Effector memory CD8-positive, alpha-beta T cell (primary cell): ENCODE measurements at regions not wholly inside any gene's neighbourhood (a gene's known extent, or its start where the extent isn't known, plus 50 kb on each side); places are given as distances from the start of the nearest gene placed in this dataset.

Experiments used
- ATAC-seq: fragments of 150-1000 bp; cut with Tn5 transposase; replicated peaks from 2 replicates; pipeline ENCODE4 v1.10.0; 2021; ENCODE audit warnings: mild to moderate bottlenecking, moderate library complexity
- DNase-seq, 3 experiments: peaks; one replicate each; pipeline ENCODE4 v3.0.0; 2021
- H3K27ac Mint-ChIP-seq, 2 donors: one replicate each; pipeline ENCODE4 v1.8.0; 2022; ENCODE audit warnings: mild to moderate bottlenecking in 2 of 2, mixed read lengths in 2 of 2, moderate library complexity in 2 of 2
- H3K27me3 Mint-ChIP-seq, 2 donors: one replicate each; pipeline ENCODE4 v1.8.0; 2022; ENCODE audit warnings: mixed read lengths in 2 of 2
- H3K36me3 Mint-ChIP-seq: one replicate; pipeline ENCODE4 v1.8.0; 2022; ENCODE audit warnings: mild to moderate bottlenecking, moderate library complexity, mixed read lengths; ENCODE audit not compliant: insufficient read depth
- H3K4me1 Mint-ChIP-seq, 2 donors: one replicate each; pipeline ENCODE4 v1.8.0; 2022; ENCODE audit warnings: low read depth in 2 of 2, mixed read lengths in 2 of 2
- H3K4me3 Mint-ChIP-seq, 2 donors: one replicate each; pipeline ENCODE4 v1.8.0; 2022; ENCODE audit warnings: mild to moderate bottlenecking in 2 of 2, mixed read lengths in 2 of 2, moderate library complexity in 2 of 2
- H3K9me3 Mint-ChIP-seq, 2 donors: one replicate each; pipeline ENCODE4 v1.8.0; 2022; ENCODE audit warnings: mixed read lengths in 2 of 2

- Mint-ChIP-seq H3K27ac (no peak overlapping the region), H3K9me3 (peaks cover 13 to 32% of the 10 kb centered on the region in 2 donors), H3K27me3 (no peaks in the 10 kb centered on the region), H3K4me3 (no peak overlapping the region), H3K36me3 (no peaks in the 10 kb centered on the region), H3K4me1 (no peaks in the 10 kb centered on the region)
- DNase-seq = no peak
- ATAC-seq = no peak
These were observed 142.2 kb upstream of the CDH6 start for GRCh38 chr5:31051316-31051715.

- H3K27ac Mint-ChIP-seq = no peak overlapping the region
- no peaks in the 10 kb centered on the region for H3K36me3 Mint-ChIP-seq
- H3K9me3 Mint-ChIP-seq = peaks cover 10 to 23% of the 10 kb centered on the region in 2 donors
- H3K27me3 Mint-ChIP-seq = no peaks in the 10 kb centered on the region
- no peak for ATAC-seq
- DNase-seq = no peak
- H3K4me3 Mint-ChIP-seq = no peak overlapping the region
- no peaks in the 10 kb centered on the region for H3K4me1 Mint-ChIP-seq
These were observed 143.4 kb upstream of the CDH6 start for GRCh38 chr5:31049936-31050704.

- no peaks in the 10 kb centered on the region for H3K27me3 Mint-ChIP-seq
- H3K9me3 Mint-ChIP-seq = peaks cover 9 to 25% of the 10 kb centered on the region in 2 donors
- no peaks in the 10 kb centered on the region for H3K4me1 Mint-ChIP-seq
- H3K27ac Mint-ChIP-seq = no peak overlapping the region
- H3K4me3 Mint-ChIP-seq = no peak overlapping the region
- no peak for ATAC-seq
- no peak for DNase-seq
- H3K36me3 Mint-ChIP-seq = no peaks in the 10 kb centered on the region
These were observed 144.0 kb upstream of the CDH6 start for GRCh38 chr5:31049461-31049860.

- H3K27me3 Mint-ChIP-seq = no peaks in the 10 kb centered on the region
- DNase-seq = no peak
- H3K27ac Mint-ChIP-seq = no peak overlapping the region
These were observed 144.9 kb upstream of the CDH6 start for GRCh38 chr5:31048282-31049270.

DNA sequence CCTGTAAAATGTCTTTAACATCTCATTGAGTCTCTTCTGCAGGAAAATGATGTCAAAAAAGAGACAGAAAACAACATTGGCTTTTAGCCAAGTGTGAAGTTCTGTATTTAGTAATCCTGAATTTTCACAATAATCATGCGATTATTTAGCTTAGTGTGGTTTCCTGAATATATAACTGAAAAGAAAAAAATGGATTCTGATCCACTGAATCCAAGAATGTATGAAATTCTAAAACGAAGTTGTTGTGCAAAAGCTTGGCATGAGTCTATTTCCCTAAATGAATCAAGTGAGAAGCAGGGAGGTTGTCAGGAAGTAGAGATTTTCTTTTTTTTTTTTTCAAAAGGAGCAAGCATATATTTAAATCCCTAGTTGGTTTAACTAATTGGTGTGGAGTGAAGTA lies 145.9 kb upstream of the CDH6 start:
- ATAC-seq (no peak), DNase-seq (no peak)
- H3K27ac Mint-ChIP-seq = no peak overlapping the region
- H3K4me3 Mint-ChIP-seq = no peak overlapping the region
- H3K4me1 Mint-ChIP-seq = no peaks in the 10 kb centered on the region
- H3K27me3 Mint-ChIP-seq = no peaks in the 10 kb centered on the region
- peaks cover 4 to 14% of the 10 kb centered on the region in 2 donors for H3K9me3 Mint-ChIP-seq
- no peaks in the 10 kb centered on the region for H3K36me3 Mint-ChIP-seq

More at GRCh38 chr5:31048282-31049270, 144.9 kb upstream of the CDH6 start:
- Mint-ChIP-seq H3K36me3 (no peaks in the 10 kb centered on the region), H3K9me3 (peaks cover 6 to 16% of the 10 kb centered on the region in 2 donors), H3K4me3 (no peak overlapping the region), H3K4me1 (no peaks in the 10 kb centered on the region)
- no peak for ATAC-seq

DNA sequence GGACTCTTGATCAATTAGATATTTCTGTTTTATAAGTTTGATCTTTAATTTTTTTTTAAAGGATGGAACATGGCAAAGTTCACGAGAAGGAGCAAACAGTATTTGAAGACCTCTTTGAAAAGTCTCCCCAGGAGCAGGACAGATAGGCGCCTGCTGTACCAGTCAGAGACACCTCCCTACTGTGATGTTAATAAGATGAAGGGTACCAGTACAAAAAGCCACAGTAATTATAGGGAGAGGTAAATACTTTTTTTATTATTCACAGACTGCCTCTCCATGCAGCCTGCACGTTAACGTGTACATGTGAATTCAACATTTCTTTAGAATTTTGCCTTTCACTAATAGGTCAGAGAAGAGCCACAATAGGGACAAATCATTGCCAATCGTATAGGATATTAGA lies 146.5 kb upstream of the CDH6 start:
- ATAC-seq = no peak
- H3K4me3 Mint-ChIP-seq = no peak overlapping the region
- no peak overlapping the region for H3K27ac Mint-ChIP-seq
- DNase-seq = no peak
- H3K4me1 Mint-ChIP-seq = no peaks in the 10 kb centered on the region
- H3K27me3 Mint-ChIP-seq = no peaks in the 10 kb centered on the region
- peaks cover 4 to 14% of the 10 kb centered on the region in 2 donors for H3K9me3 Mint-ChIP-seq
- H3K36me3 Mint-ChIP-seq = no peaks in the 10 kb centered on the region

- H3K4me3 Mint-ChIP-seq = no peak overlapping the region
- no peaks in the 10 kb centered on the region for H3K27me3 Mint-ChIP-seq
- no peak for DNase-seq
- H3K9me3 Mint-ChIP-seq = peaks cover 16 to 26% of the 10 kb centered on the region in 2 donors
- no peak overlapping the region for H3K27ac Mint-ChIP-seq
- ATAC-seq = no peak
- H3K36me3 Mint-ChIP-seq = no peaks in the 10 kb centered on the region
- H3K4me1 Mint-ChIP-seq = no peaks in the 10 kb centered on the region
These were observed 157.1 kb upstream of the CDH6 start for GRCh38 chr5:31036411-31036810.

DNA sequence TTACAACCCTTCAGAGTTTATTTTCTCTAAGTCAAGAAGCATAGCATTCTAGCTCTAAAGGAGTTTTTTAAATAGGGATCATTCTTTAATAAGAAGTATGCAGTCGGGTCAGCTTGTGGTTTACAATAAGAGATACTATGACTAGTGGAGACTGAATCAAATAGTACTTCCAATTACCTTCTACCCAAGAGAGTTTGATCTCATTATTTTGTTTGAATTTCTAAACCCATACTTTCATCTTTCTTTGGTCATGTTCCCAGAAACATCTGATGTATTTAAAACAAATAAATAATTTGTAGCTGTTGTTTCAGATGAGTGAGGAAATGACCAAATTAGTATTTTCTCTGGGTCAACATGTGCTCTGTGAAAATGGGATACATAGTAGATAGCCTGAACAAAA lies 160.2 kb upstream of the CDH6 start:
- H3K4me3 Mint-ChIP-seq = no peak overlapping the region
- H3K9me3 Mint-ChIP-seq = peaks cover 17 to 32% of the 10 kb centered on the region in 2 donors
- H3K36me3 Mint-ChIP-seq = no peaks in the 10 kb centered on the region
- no peaks in the 10 kb centered on the region for H3K4me1 Mint-ChIP-seq
- no peak overlapping the region for H3K27ac Mint-ChIP-seq
- no peaks in the 10 kb centered on the region for H3K27me3 Mint-ChIP-seq
- no peak for DNase-seq
- ATAC-seq = no peak

- no peak for DNase-seq
- ATAC-seq = no peak
- no peaks in the 10 kb centered on the region for H3K27me3 Mint-ChIP-seq
- no peaks in the 10 kb centered on the region for H3K4me1 Mint-ChIP-seq
- H3K4me3 Mint-ChIP-seq = no peak overlapping the region
- H3K27ac Mint-ChIP-seq = no peak overlapping the region
- H3K9me3 Mint-ChIP-seq = peaks cover 6 to 17% of the 10 kb centered on the region in 2 donors
- H3K36me3 Mint-ChIP-seq = no peaks in the 10 kb centered on the region
These were observed 163.6 kb upstream of the CDH6 start for GRCh38 chr5:31029925-31030324.

- no peaks in the 10 kb centered on the region for H3K36me3 Mint-ChIP-seq
- H3K4me3 Mint-ChIP-seq = no peak overlapping the region
- H3K27me3 Mint-ChIP-seq = no peaks in the 10 kb centered on the region
- DNase-seq = no peak
- H3K27ac Mint-ChIP-seq = no peak overlapping the region
- H3K9me3 Mint-ChIP-seq = peaks cover 4 to 23% of the 10 kb centered on the region in 2 donors
- ATAC-seq = no peak
- H3K4me1 Mint-ChIP-seq = no peaks in the 10 kb centered on the region
These were observed 165.8 kb upstream of the CDH6 start for GRCh38 chr5:31027721-31028120.

DNA sequence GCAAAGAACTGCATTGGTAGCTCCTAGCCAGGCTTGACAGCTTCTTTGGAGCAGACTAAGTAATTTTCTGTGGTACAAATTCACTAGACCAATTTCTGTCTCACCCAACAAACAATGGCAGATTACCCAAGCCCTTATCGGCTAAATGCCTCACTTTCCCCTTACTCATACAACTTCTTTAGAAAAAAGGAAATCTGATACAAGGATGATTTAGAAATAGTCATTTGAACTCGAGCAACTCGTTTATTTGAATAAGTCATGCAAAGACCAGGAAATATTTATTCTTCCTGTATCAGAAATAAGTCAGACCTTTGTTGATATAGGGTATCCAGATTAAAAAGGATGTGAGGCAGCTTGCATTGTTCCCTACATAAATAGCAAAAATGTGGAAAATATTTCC lies 170.4 kb upstream of the CDH6 start:
- Mint-ChIP-seq H3K4me3 (no peak overlapping the region), H3K36me3 (no peaks in the 10 kb centered on the region), H3K27me3 (no peaks in the 10 kb centered on the region), H3K27ac (no peak overlapping the region), H3K4me1 (no peaks in the 10 kb centered on the region), H3K9me3 (peaks cover 0 to 7% of the 10 kb centered on the region in 2 donors)
- DNase-seq (no peak), ATAC-seq (no peak)

GRCh38 chr5:31021181-31021624 lies 172.3 kb upstream of the CDH6 start:
- no peaks in the 10 kb centered on the region for H3K4me1 Mint-ChIP-seq
- no peak overlapping the region for H3K4me3 Mint-ChIP-seq
- H3K9me3 Mint-ChIP-seq = peaks cover 4 to 12% of the 10 kb centered on the region in 2 donors
- H3K27me3 Mint-ChIP-seq = no peaks in the 10 kb centered on the region
- ATAC-seq (no peak), DNase-seq (no peak)
- H3K27ac Mint-ChIP-seq = no peak overlapping the region
- no peaks in the 10 kb centered on the region for H3K36me3 Mint-ChIP-seq

DNA sequence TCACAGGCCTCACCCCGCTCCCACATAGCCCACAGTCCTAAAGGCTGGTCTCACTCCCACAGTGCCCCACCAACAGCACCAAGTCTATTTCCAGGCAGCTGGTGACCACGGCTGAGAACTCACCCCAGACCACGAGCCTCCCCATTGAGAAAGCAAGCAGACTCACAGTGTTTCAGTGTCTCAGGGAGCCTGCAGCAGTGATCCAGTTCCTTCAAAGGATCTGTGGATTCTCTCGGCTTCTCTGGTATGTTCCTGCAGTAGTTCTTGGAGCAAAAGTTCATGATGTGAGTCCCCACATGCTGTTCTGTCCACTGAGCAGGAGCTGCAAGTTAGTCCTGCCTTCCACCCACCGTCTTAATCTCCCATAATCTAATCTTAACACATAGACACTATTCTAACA lies 185.3 kb upstream of the CDH6 start:
- H3K4me3 Mint-ChIP-seq = no peak overlapping the region
- H3K36me3 Mint-ChIP-seq = no peaks in the 10 kb centered on the region
- H3K4me1 Mint-ChIP-seq = no peaks in the 10 kb centered on the region
- H3K27ac Mint-ChIP-seq = no peak overlapping the region
- no peaks in the 10 kb centered on the region for H3K27me3 Mint-ChIP-seq
- H3K9me3 Mint-ChIP-seq = peaks cover 19 to 35% of the 10 kb centered on the region in 2 donors
- no peak for ATAC-seq
- DNase-seq = no peak
